HCT116 (cell line): ENCODE measurements at regions not wholly inside any gene's neighbourhood (a gene's known extent, or its start where the extent isn't known, plus 50 kb on each side); places are given as distances from the start of the nearest gene placed in this dataset.

Source experiments
- CTCF ChIP-seq, 3 experiments: fragments of 200-600 bp in 1 of 3; sonication (generic) in 1 of 3; IDR thresholded peaks in 2 of 3; conservative IDR thresholded peaks in 1 of 3; 2 replicates each; pipeline ENCODE4 v1.5.1; 2012 to 2017; ENCODE audit warnings: low read depth in 2 of 3, low read length in 2 of 3, antibody characterized with exemption in 1 of 3, borderline replicate concordance in 1 of 3, control low read depth in 1 of 3, mild to moderate bottlenecking in 1 of 3, mixed read lengths in 1 of 3, mixed run types in 1 of 3, moderate library complexity in 1 of 3; ENCODE audit not compliant: insufficient read depth in 1 of 3
- EZH2phosphoT487 ChIP-seq: fragments of 200-600 bp; IDR thresholded peaks from 2 replicates; pipeline ENCODE4 v1.6.1; 2018; ENCODE audit warnings: antibody characterized with exemption, borderline replicate concordance
- POLR2A ChIP-seq: IDR thresholded peaks from 2 replicates; pipeline ENCODE4 v1.7.0; 2011; ENCODE audit warnings: borderline replicate concordance; ENCODE audit not compliant: insufficient read depth, insufficient read length; ENCODE audit errors: extremely low read depth
- RAD21 ChIP-seq: IDR thresholded peaks from 2 replicates; pipeline ENCODE4 v1.6.1; 2012; ENCODE audit warnings: low read depth, mild to moderate bottlenecking

DNA sequence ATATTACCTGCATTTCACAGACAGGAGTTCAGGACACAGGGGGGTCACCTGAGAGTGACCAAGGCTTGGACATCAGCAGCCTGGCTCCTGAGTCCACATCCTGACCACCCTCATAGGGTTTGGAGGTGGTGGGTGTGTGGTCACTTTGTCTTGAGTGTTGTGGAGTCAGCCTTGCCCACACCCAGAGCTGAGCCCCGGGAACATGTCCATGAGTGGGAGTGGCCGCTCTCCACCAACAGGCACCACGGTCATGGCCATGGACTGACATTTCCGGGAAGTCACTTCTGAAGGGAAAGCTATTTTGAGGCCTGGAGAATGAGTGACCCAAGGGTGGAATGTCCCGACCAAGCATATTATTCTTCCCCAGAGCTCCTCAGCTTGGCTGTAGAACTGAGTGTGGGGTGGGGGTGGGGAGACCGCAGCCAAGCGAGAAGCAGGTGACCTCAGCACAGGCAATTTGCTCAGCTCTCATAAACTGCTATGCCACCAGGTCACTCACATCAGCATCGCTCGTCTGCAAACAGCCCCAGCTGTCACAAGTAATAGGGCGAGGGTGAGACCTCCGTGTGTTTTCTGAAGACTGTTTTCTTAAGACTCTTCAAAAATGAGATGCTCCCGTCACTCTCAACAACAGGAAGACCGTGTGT lies 348.6 kb upstream of the CDH4 start:
- TF ChIP-seq POLR2A: no peak
- no peak for TF ChIP-seq EZH2phosphoT487
- no peak for TF ChIP-seq CTCF (IDR thresholded peaks at IDR 0.05 in 2 of 3, conservative IDR thresholded peaks at IDR 0.05 in 1 of 3; ENCODE audit: borderline replicate concordance in 1 of 3, insufficient read depth in 1 of 3, low read depth in 2 of 3, low read length in 2 of 3)
- TF ChIP-seq RAD21: no peak
